ENCODE measurements at regions not wholly inside any gene's neighbourhood (a gene's known extent, or its start where the extent isn't known, plus 50 kb on each side); places are given as distances from the start of the nearest gene placed in this dataset.
"Not testable (repeated sequence)": the region's sequence is repeated elsewhere in the genome, so short reads cannot be mapped to it uniquely, and the experiment has no call there.

DNA sequence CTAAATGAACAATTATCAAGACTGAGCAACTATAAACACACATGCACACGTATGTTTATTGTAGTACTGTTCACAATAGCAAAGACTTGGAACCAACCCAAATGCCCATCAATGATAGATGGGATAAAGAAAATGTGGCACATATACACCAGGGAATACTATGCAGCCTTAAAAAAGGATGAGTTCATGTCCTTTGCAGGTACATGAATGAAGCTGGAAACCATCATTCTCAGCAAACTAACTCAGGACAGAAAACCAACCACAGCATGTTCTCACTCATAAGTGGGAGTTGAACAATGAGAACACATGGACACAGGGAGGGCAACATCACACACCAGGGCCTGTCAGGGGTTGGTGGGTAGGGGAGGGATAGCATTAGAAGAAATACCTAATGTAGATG is 445.4 kb downstream of the BCAT1 start:
- DNase-seq, result not testable (repeated sequence)

DNA sequence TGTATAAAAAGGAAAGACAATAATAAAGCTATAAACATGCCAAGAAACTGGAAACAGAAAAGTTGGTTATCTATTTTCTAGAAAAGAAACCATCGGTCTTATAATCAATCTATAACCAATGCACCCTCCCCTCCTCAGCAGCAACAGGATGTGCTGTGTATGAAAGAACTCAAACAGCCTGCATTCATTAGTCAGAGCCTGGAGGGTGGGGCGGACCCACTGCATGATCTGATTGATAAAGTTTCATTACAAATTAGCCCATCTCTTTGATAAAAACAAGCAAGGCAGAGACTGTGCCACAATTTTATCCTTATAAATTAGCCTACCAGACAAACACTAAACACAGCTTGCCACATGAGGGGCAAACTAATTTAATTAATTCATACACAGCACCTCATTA is 448.1 kb downstream of the BCAT1 start:
- DNase-seq, result no peak

DNA sequence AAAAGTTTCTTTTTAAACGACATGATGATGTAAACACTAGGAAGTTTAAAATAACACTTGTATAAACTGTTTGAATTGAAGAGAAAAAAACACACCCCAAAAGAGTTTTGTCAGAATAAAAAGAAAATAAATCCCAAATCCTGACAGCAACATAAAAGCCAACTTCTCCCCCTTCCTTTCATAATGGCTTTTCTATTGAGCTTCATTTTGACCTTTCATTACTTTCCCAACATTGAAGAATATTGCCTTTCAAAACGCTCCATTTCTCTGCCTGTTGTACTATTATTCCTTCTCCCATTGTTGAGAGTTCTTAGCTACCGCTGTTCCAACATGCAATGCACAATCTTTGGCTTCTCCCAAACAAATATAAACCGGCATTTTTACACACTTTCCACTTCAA is 448.5 kb downstream of the BCAT1 start:
- no peak for DNase-seq

- no peak for DNase-seq
These were observed 449.5 kb downstream of the BCAT1 start for GRCh38 chr12:24499151-24500146.

GRCh38 chr12:24496755-24497154 is 452.1 kb downstream of the BCAT1 start:
- DNase-seq, result no peak

DNA sequence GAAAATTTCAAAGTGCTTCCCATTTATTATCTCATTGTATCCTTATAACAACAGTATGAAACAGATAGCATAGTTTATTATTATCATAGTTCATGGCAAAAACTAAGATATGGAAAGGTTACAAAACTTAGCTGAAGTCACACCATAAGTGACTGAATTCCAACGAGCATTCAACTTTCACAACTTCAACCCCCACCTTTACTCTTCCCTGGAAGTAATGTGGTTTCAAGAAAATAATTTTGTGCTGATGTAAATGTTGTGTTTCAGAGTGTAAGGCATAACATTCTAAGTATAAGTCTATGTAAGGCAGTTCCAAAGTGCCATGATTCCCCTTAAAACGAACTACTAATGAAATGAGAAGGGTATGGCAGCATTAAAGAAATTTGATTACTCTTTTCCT is 454.5 kb downstream of the BCAT1 start:
- DNase-seq, result no peak

DNA sequence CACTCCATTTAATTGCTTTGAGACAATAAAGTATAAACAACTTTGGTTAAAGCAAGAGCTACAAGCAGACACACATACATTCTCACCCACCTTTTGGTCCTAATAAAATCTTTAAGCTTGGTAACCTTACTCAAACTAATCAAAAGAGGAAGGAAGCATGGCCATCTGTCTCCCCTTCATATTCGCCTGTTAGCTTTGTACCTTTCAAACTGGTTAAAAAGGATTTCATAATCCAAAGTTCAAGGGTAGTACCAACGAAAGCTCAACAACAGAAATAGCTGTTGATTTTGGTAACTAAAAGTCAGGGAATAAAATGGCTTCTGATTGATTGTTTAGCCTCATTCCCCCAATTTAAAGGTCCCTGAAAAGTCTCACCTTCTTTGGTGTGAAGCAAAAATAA is 456.9 kb downstream of the BCAT1 start:
- DNase-seq, result no peak

- DNase-seq, result no peak
These were observed 459.0 kb downstream of the BCAT1 start for GRCh38 chr12:24489939-24490338.

DNA sequence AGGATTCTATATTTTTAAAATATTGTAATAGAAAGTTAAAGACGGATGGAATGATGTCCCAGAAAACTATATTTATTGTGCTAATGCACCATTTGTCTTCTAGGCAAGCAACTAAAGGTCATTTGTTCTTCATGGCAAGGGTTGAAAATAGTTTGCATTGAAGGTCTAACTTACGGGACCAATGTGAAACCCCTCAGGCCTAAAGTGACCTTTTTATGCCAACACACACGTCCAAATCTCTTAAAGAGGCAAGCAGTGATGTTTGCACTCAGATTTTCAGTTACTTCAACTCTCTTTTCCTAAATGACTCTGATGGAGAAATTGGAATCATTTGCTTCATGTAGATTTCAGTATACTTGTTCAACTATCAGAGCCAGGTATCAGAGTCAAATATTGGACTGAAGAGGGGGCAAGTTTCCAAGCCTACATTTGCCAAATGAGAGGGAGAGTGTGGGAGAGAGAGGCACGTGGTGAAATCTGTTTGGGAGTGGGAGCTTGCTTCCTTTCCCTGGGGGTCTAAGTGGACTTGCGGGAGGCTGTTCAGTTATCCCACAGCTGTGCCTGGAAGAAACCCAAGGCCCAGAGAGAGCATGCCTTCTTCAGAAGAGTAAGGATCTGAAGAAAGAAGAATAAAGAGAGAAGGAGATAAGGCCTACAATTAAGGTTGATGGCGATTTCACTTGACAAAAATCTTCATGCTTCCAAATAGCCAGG is 459.8 kb downstream of the BCAT1 start:
- no peak for DNase-seq

GRCh38 chr12:24488091-24488596 is 460.8 kb downstream of the BCAT1 start:
- DNase-seq, result no peak

DNA sequence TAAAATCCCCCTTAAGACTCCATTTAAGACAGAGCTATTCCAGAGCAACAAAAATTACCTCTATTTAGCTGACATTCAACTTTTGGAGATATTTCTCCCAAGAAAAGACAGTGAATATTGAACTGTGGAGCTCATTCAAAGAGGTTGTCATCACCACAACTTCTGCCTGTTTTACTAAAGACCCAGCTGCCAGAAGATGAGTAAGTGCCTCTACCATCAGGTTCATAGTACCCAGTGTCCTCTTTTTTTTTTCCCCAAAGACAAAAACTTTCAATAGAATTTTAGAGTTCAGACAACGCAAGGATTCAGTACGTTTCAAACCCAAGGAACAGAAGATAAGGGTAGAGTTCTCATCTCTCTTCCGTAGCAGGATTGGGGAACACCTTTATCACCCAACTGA is 461.3 kb downstream of the BCAT1 start:
- DNase-seq, result no peak

GRCh38 chr12:24483732-24484131 is 465.2 kb downstream of the BCAT1 start:
- DNase-seq, result no peak

- no peak for DNase-seq
These were observed 465.9 kb downstream of the BCAT1 start for GRCh38 chr12:24482882-24483604.

DNA sequence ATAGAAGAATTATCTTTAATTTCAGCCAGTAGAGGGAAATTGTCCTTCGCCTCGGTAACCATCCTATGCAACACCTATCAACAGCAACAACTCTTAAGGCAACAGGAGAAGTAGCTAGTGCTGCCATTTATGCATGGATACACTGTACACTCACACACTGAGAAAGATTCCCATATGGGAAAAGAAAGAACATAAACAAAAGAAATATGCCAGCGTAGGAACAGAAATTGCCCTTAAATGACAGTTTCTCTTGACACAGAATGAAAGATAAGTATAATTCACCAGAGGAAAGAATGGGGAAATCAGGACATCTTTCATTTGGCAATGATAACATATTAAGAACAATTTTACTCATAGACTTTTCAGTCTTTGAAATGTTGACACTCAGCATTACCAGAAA is 466.9 kb downstream of the BCAT1 start:
- no peak for DNase-seq

DNA sequence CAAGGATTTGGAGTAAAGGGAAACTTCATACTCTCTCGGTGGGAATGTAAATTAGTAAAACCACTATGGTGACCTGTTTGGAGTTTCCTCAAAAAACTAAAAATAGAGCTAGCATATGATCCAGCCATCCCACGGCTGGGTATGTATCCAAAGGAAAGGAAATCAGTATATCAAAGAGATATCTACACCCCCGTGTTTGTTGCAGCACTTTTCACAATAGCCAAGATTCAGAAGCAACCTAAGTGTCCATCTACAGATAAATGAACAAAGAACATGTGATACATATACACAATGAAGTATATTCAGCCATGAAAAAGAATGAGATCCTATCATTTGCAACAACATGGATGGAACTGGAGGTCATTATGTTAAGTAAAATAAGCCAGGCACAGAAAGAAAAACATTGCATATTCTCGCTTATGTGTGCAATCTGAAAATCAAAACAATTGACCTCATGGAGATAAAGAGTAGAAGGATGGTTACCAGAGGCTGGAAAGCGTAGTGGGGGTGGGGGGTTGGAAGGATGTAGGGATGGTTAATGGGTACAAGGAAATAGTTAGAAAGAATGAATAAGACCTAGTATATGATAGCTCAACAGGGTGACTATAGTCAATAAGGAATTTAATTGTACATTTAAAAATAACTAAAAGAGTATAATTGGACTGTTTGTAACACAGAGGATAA is 468.0 kb downstream of the BCAT1 start:
- no peak for DNase-seq

GRCh38 chr12:24479131-24479530 is 469.8 kb downstream of the BCAT1 start:
- no peak for DNase-seq

DNA sequence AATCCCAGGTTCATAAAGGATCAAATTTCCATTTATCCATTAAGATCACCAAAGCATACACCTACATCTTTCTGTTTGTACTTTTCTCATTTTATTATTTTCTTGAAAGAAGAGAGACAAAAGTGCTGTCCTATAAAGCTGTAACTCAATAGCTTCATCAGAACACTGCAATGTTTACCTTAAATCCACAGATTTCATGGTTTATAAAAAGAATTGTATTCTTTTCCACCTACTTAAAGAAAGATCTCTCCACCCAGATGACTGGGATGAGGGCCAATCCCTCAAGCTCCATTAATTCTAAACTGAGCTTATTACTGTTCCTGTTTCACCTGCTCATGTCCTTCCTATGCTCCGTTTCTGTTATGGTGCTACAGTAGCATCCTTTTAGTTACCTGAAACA is 470.6 kb downstream of the BCAT1 start:
- no peak for DNase-seq

DNA sequence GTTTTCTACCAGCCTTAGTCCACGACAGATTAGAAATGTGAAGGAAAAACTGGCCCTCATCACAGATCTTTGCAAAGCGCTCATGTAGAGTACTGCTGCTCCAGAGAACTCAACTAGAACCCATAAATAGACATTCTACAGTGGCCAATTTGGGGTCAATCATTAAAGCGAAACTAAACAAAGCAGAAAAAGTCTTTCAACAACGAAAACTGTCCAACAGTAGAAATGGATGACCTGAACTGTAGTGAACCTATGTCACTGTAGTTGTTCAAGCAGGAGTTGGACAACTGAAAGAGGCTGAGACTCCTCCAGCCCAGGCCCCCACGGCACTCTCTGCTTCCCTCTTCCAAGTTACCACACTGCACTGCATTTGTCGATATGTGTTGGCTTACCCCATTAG is 472.6 kb downstream of the BCAT1 start:
- DNase-seq, result no peak

GRCh38 chr12:24475337-24475736 is 473.6 kb downstream of the BCAT1 start:
- no peak for DNase-seq

DNA sequence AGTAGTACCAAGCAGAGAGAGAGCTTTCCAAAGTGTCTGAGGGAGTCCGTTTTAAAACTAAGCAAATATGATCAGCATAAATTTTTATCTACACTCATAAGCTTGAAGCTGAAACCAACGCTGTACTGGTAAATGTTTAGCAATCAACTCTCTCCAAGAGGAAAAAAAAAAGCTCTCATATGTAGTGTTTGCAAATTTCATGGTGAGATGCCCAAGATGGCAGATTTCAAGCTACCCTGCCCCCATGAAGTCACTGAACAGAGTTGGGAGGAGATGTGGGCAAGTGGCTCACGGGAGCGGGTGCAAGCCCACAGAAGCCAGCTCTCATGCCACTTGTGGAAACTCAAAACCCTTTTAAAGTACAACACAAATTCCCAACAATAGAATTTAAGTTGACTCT is 475.8 kb downstream of the BCAT1 start:
- DNase-seq, result no peak

DNA sequence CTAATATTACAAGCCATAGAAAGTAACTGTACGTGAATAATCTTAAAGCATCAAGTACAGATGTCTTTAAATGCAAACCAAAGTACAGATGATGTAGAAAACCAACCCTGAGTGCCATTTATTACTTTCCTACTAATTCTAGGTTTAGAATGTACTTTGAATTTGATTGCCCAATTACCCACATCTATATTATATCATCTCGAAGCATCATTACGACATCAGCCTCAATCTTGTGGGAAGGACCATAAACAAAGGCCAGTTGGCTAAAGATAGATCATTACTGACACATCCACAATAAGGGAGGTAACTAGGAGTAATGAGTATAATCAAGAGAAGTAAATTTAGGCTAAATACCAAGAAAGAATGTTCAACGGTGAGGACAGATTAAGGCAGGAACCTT is 478.9 kb downstream of the BCAT1 start:
- no peak for DNase-seq

- DNase-seq, result no peak
These were observed 479.8 kb downstream of the BCAT1 start for GRCh38 chr12:24469089-24469488.

- no peak for DNase-seq
These were observed 481.7 kb downstream of the BCAT1 start for GRCh38 chr12:24467226-24467625.

Measured in CD4-positive, alpha-beta T cell treated with Interleukin-12 subunit alpha and Interleukin-12 subunit beta, for 1 hour (primary cell).